ENCODE measurements at regions not wholly inside any gene's neighbourhood (a gene's known extent, or its start where the extent isn't known, plus 50 kb on each side); places are given as distances from the start of the nearest gene placed in this dataset.

GRCh38 chr16:65283181-65283651, 161.4 kb upstream of the CDH11 start:
- Histone ChIP-seq H3K27me3 (ENCODE audit: low read length) (no peaks in the 10 kb centered on the region), H4K20me1 (ENCODE audit: low read length) (no peaks in the 10 kb centered on the region), H3F3A (ENCODE audit: low read length, unreplicated experiment) (no peaks in the 10 kb centered on the region), H3K4me3 (ENCODE audit: low read length) (no peak overlapping the region), H2AFZ (ENCODE audit: low read length) (no peak overlapping the region), H3K4me1 (ENCODE audit: insufficient read depth, low read length) (peaks cover 35% of the 10 kb centered on the region), H3K36me3 (ENCODE audit: low read depth, low read length) (no peaks in the 10 kb centered on the region), H3K27ac (ENCODE audit: low read length) (no peak overlapping the region), H3K4me2 (ENCODE audit: low read length) (no peak overlapping the region), H3K9ac (ENCODE audit: low read length) (no peak overlapping the region), H3K79me2 (ENCODE audit: low read length) (no peaks in the 10 kb centered on the region), H3K9me2 (replicated peaks; ENCODE audit: low read length) (no peaks in the 10 kb centered on the region), H3K9me3 (ENCODE audit: low read length) (no peaks in the 10 kb centered on the region)
- no TSS peak for BruUV-seq (replicated peaks)
- intact Hi-C loops (cut with micrococcal nuclease), result no loop called here
- CTCF ChIA-PET, result no interaction called here
- ATAC-seq, result no peak
- DNase-seq, result no peak
- POLR2A ChIA-PET (ENCODE audit: unreplicated experiment), result interaction anchor here (0.6 kb wide), 1 partner anchor 370 kb away, joined by 3 read pairs; no protein-coding TSS in a partner anchor
- TF ChIP-seq EZH2 (IDR thresholded peaks at IDR 0.05; ENCODE audit: low read length, unreplicated experiment) (no peak), CTCF (conservative IDR thresholded peaks at IDR 0.05; ENCODE audit: low read depth, low read length) (no peak), EZH2phosphoT487 (IDR thresholded peaks at IDR 0.05; ENCODE audit: borderline replicate concordance, low read length) (no peak)

GRCh38 chr16:65281586-65281985, 159.7 kb upstream of the CDH11 start:
- Histone ChIP-seq H3K9me3 (ENCODE audit: low read length) (no peaks in the 10 kb centered on the region), H3K79me2 (ENCODE audit: low read length) (no peaks in the 10 kb centered on the region), H4K20me1 (ENCODE audit: low read length) (no peaks in the 10 kb centered on the region), H3K27ac (ENCODE audit: low read length) (no peak overlapping the region), H3K27me3 (ENCODE audit: low read length) (no peaks in the 10 kb centered on the region), H3K9me2 (replicated peaks; ENCODE audit: low read length) (no peaks in the 10 kb centered on the region), H3K9ac (ENCODE audit: low read length) (no peak overlapping the region), H3K4me2 (ENCODE audit: low read length) (no peak overlapping the region), H3K4me1 (ENCODE audit: insufficient read depth, low read length) (peaks cover 35% of the 10 kb centered on the region), H3F3A (ENCODE audit: low read length, unreplicated experiment) (no peaks in the 10 kb centered on the region), H3K36me3 (ENCODE audit: low read depth, low read length) (no peaks in the 10 kb centered on the region), H2AFZ (ENCODE audit: low read length) (no peak overlapping the region), H3K4me3 (ENCODE audit: low read length) (no peak overlapping the region)
- no TSS peak for BruUV-seq (replicated peaks)
- TF ChIP-seq CTCF (conservative IDR thresholded peaks at IDR 0.05; ENCODE audit: low read depth, low read length), result no peak
- TF ChIP-seq EZH2phosphoT487 (IDR thresholded peaks at IDR 0.05; ENCODE audit: borderline replicate concordance, low read length), result no peak
- TF ChIP-seq EZH2 (IDR thresholded peaks at IDR 0.05; ENCODE audit: low read length, unreplicated experiment), result no peak
- intact Hi-C loops (cut with micrococcal nuclease), result no loop called here
- POLR2A ChIA-PET (ENCODE audit: unreplicated experiment), result no interaction called here
- ATAC-seq (no peak), DNase-seq (no peak)
- CTCF ChIA-PET, result no interaction called here

- CTCF ChIA-PET, result no interaction called here
Measured at GRCh38 chr16:65280845-65281512, 159.1 kb upstream of the CDH11 start.

More at GRCh38 chr16:65280845-65281512, 159.1 kb upstream of the CDH11 start:
- intact Hi-C loops (cut with micrococcal nuclease), result no loop called here
- no TSS peak for BruUV-seq (replicated peaks)
- no peak overlapping the region for H3K4me3 ChIP-seq (ENCODE audit: low read length)
- no peak overlapping the region for H3K27ac ChIP-seq (ENCODE audit: low read length)
- no peak overlapping the region for H3K9ac ChIP-seq (ENCODE audit: low read length)
- no peaks in the 10 kb centered on the region for H3K79me2 ChIP-seq (ENCODE audit: low read length)
- no peaks in the 10 kb centered on the region for H3K36me3 ChIP-seq (ENCODE audit: low read depth, low read length)
- no peak for TF ChIP-seq EZH2 (IDR thresholded peaks at IDR 0.05; ENCODE audit: low read length, unreplicated experiment)
- TF ChIP-seq CTCF (conservative IDR thresholded peaks at IDR 0.05; ENCODE audit: low read depth, low read length), result no peak
- TF ChIP-seq EZH2phosphoT487 (IDR thresholded peaks at IDR 0.05; ENCODE audit: borderline replicate concordance, low read length), result no peak
- POLR2A ChIA-PET (ENCODE audit: unreplicated experiment), result no interaction called here
- H3K27me3 ChIP-seq (ENCODE audit: low read length), result no peaks in the 10 kb centered on the region
- peaks cover 30% of the 10 kb centered on the region for H3K4me1 ChIP-seq (ENCODE audit: insufficient read depth, low read length)
- ATAC-seq, result no peak
- H3K4me2 ChIP-seq (ENCODE audit: low read length), result no peak overlapping the region
- H3F3A ChIP-seq (ENCODE audit: low read length, unreplicated experiment), result no peaks in the 10 kb centered on the region
- DNase-seq, result no peak
- no peaks in the 10 kb centered on the region for H3K9me2 ChIP-seq (replicated peaks; ENCODE audit: low read length)
- no peaks in the 10 kb centered on the region for H4K20me1 ChIP-seq (ENCODE audit: low read length)
- H2AFZ ChIP-seq (ENCODE audit: low read length), result no peak overlapping the region
- H3K9me3 ChIP-seq (ENCODE audit: low read length), result no peaks in the 10 kb centered on the region
